ENCODE measurements at regions not wholly inside any gene's neighbourhood (a gene's known extent, or its start where the extent isn't known, plus 50 kb on each side); places are given as distances from the start of the nearest gene placed in this dataset.

GRCh38 chr5:5711592-5711991 lies 289.1 kb downstream of the ICE1 start:
- Histone ChIP-seq H3K27me3 (ENCODE audit: control insufficient read depth in 3 of 3, insufficient read depth in 3 of 3, low read length in 3 of 3) (peaks cover 0 to 2% (median 0%) of the 10 kb centered on the region in 3 donors), H3K27ac (ENCODE audit: low read depth, low read length) (no peak overlapping the region), H3K4me1 (ENCODE audit: control insufficient read depth in 3 of 3, insufficient read depth in 3 of 3, low read length in 3 of 3) (peaks cover 0 to 5% (median 0%) of the 10 kb centered on the region in 3 donors), H3K9ac (ENCODE audit: low read depth in 1 of 3, low read length in 3 of 3) (no peak overlapping the region), H3K9me3 (ENCODE audit: control insufficient read depth in 3 of 3, low read length in 3 of 3) (no peaks in the 10 kb centered on the region), H3K4me3 (ENCODE audit: low read length in 3 of 3) (no peak overlapping the region), H3K36me3 (ENCODE audit: control insufficient read depth in 3 of 3, insufficient read depth in 3 of 3, low read length in 3 of 3) (no peaks in the 10 kb centered on the region)

DNA sequence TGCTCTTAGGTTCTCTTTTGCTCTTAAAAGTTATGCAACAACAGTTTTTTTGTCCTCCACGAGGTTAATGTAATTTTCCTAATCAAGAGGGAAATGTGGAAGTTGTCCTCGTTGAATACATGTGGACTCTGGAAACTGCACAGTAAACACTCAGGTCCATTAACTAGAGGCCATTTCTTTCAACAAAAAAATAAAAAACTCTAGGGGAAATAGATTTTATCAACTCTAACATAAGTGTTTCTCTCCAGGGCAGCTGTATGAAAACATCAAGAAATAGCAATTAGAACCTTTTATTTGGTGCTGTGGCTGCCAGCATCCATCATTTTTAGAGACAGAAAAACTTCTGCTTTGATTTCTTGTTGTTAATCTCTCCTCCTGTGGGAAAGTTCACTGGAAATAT lies 288.6 kb downstream of the ICE1 start:
- H3K27ac ChIP-seq (ENCODE audit: low read depth, low read length), result no peak overlapping the region
- peaks cover 0 to 5% (median 0%) of the 10 kb centered on the region in 3 donors for H3K4me1 ChIP-seq (ENCODE audit: control insufficient read depth in 3 of 3, insufficient read depth in 3 of 3, low read length in 3 of 3)

GRCh38 chr5:5710471-5710870 lies 288.0 kb downstream of the ICE1 start:
- H3K4me3 ChIP-seq (ENCODE audit: low read length in 3 of 3), result peak overlapping the region in 1 of 3 donors; percentile 4
- peaks cover 0 to 2% (median 0%) of the 10 kb centered on the region in 3 donors for H3K27me3 ChIP-seq (ENCODE audit: control insufficient read depth in 3 of 3, insufficient read depth in 3 of 3, low read length in 3 of 3)
- no peaks in the 10 kb centered on the region for H3K9me3 ChIP-seq (ENCODE audit: control insufficient read depth in 3 of 3, low read length in 3 of 3)
- no peaks in the 10 kb centered on the region for H3K36me3 ChIP-seq (ENCODE audit: control insufficient read depth in 3 of 3, insufficient read depth in 3 of 3, low read length in 3 of 3)
- peak overlapping the region in 1 of 3 donors; percentile 34 for H3K9ac ChIP-seq (ENCODE audit: low read depth in 1 of 3, low read length in 3 of 3)
- peaks cover 0 to 5% (median 0%) of the 10 kb centered on the region in 3 donors for H3K4me1 ChIP-seq (ENCODE audit: control insufficient read depth in 3 of 3, insufficient read depth in 3 of 3, low read length in 3 of 3)
- no peak overlapping the region for H3K27ac ChIP-seq (ENCODE audit: low read depth, low read length)

More for the DNA sequence above, 288.6 kb downstream of the ICE1 start:
- H3K9me3 ChIP-seq (ENCODE audit: control insufficient read depth in 3 of 3, low read length in 3 of 3), result no peaks in the 10 kb centered on the region
- H3K36me3 ChIP-seq (ENCODE audit: control insufficient read depth in 3 of 3, insufficient read depth in 3 of 3, low read length in 3 of 3), result no peaks in the 10 kb centered on the region
- no peak overlapping the region for H3K9ac ChIP-seq (ENCODE audit: low read depth in 1 of 3, low read length in 3 of 3)
- H3K27me3 ChIP-seq (ENCODE audit: control insufficient read depth in 3 of 3, insufficient read depth in 3 of 3, low read length in 3 of 3), result peaks cover 0 to 2% (median 0%) of the 10 kb centered on the region in 3 donors
- H3K4me3 ChIP-seq (ENCODE audit: low read length in 3 of 3), result no peak overlapping the region

DNA sequence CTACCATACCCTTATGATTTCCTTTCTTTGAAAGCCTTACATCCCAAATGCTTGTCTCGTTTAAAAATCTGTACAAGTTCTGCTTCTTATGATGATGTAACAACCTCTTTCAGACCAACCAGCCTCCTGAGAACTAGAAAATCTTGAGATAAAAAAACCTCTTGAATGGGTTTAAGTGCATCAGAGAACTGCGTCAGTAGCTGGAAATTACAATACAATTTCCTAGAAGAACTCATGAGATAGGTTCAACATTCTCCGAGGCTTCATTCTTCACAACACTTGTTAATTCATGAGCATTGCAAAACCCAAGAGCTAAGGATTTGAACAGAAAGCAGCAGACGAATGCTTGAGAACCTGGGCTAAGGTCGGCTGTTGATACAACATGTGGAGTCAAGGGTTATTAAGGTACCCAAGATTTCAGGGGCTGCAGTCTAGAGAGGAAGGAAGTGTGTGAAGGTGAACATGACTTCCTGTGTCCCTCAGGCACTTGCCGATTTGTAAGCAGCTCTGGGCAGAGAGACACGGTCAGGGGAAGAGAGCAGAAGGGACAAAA lies 286.0 kb downstream of the ICE1 start:
- Histone ChIP-seq H3K9me3 (ENCODE audit: control insufficient read depth in 3 of 3, low read length in 3 of 3) (no peaks in the 10 kb centered on the region), H3K4me3 (ENCODE audit: low read length in 3 of 3) (no peak overlapping the region), H3K27ac (ENCODE audit: low read depth, low read length) (no peak overlapping the region), H3K9ac (ENCODE audit: low read depth in 1 of 3, low read length in 3 of 3) (no peak overlapping the region), H3K4me1 (ENCODE audit: control insufficient read depth in 3 of 3, insufficient read depth in 3 of 3, low read length in 3 of 3) (peaks cover 0 to 5% (median 0%) of the 10 kb centered on the region in 3 donors), H3K27me3 (ENCODE audit: control insufficient read depth in 3 of 3, insufficient read depth in 3 of 3, low read length in 3 of 3) (peaks cover 0 to 2% (median 0%) of the 10 kb centered on the region in 3 donors), H3K36me3 (ENCODE audit: control insufficient read depth in 3 of 3, insufficient read depth in 3 of 3, low read length in 3 of 3) (no peaks in the 10 kb centered on the region)

DNA sequence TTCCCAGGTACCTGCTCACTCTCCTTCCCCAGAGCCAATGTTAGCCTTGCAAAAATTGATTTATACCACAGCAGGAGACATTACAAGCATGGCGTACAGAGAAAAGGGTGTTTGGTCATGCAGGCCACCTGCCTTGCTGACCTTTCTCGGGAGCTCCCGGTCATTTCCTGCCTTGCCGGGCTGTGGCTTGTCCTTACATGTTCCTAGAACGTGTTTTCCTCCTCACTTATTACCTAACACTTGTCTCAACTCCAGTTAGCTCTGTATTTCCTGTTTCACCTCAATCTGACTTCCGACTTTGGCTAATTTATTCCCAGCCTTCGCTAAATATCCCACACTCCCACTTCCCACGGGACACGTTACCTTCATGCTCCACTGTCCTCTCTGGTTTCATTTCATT lies 282.5 kb downstream of the ICE1 start:
- Histone ChIP-seq H3K27me3 (ENCODE audit: control insufficient read depth in 3 of 3, insufficient read depth in 3 of 3, low read length in 3 of 3) (no peaks in the 10 kb centered on the region), H3K27ac (ENCODE audit: low read depth, low read length) (no peak overlapping the region), H3K4me3 (ENCODE audit: low read length in 3 of 3) (no peak overlapping the region), H3K36me3 (ENCODE audit: control insufficient read depth in 3 of 3, insufficient read depth in 3 of 3, low read length in 3 of 3) (no peaks in the 10 kb centered on the region), H3K4me1 (ENCODE audit: control insufficient read depth in 3 of 3, insufficient read depth in 3 of 3, low read length in 3 of 3) (no peaks in the 10 kb centered on the region), H3K9me3 (ENCODE audit: control insufficient read depth in 3 of 3, low read length in 3 of 3) (no peaks in the 10 kb centered on the region), H3K9ac (ENCODE audit: low read depth in 1 of 3, low read length in 3 of 3) (no peak overlapping the region)

- H3K4me3 ChIP-seq (ENCODE audit: low read length in 3 of 3), result no peak overlapping the region
- H3K9ac ChIP-seq (ENCODE audit: low read depth in 1 of 3, low read length in 3 of 3), result no peak overlapping the region
- no peaks in the 10 kb centered on the region for H3K9me3 ChIP-seq (ENCODE audit: control insufficient read depth in 3 of 3, low read length in 3 of 3)
- peaks cover 0 to 2% (median 0%) of the 10 kb centered on the region in 3 donors for H3K36me3 ChIP-seq (ENCODE audit: control insufficient read depth in 3 of 3, insufficient read depth in 3 of 3, low read length in 3 of 3)
- no peaks in the 10 kb centered on the region for H3K27me3 ChIP-seq (ENCODE audit: control insufficient read depth in 3 of 3, insufficient read depth in 3 of 3, low read length in 3 of 3)
- no peaks in the 10 kb centered on the region for H3K4me1 ChIP-seq (ENCODE audit: control insufficient read depth in 3 of 3, insufficient read depth in 3 of 3, low read length in 3 of 3)
- H3K27ac ChIP-seq (ENCODE audit: low read depth, low read length), result no peak overlapping the region
Observed at GRCh38 chr5:5704352-5704751, 281.9 kb downstream of the ICE1 start.

GRCh38 chr5:5702934-5703333 lies 280.5 kb downstream of the ICE1 start:
- no peak overlapping the region for H3K4me3 ChIP-seq (ENCODE audit: low read length in 3 of 3)

GRCh38 chr5:5700549-5700948 lies 278.1 kb downstream of the ICE1 start:
- Histone ChIP-seq H3K27me3 (ENCODE audit: control insufficient read depth in 3 of 3, insufficient read depth in 3 of 3, low read length in 3 of 3) (no peaks in the 10 kb centered on the region), H3K36me3 (ENCODE audit: control insufficient read depth in 3 of 3, insufficient read depth in 3 of 3, low read length in 3 of 3) (peaks cover 0 to 2% (median 0%) of the 10 kb centered on the region in 3 donors), H3K9ac (ENCODE audit: low read depth in 1 of 3, low read length in 3 of 3) (no peak overlapping the region), H3K4me3 (ENCODE audit: low read length in 3 of 3) (no peak overlapping the region), H3K4me1 (ENCODE audit: control insufficient read depth in 3 of 3, insufficient read depth in 3 of 3, low read length in 3 of 3) (no peaks in the 10 kb centered on the region), H3K9me3 (ENCODE audit: control insufficient read depth in 3 of 3, low read length in 3 of 3) (peaks cover 0 to 5% (median 2%) of the 10 kb centered on the region in 3 donors), H3K27ac (ENCODE audit: low read depth, low read length) (no peak overlapping the region)

More at GRCh38 chr5:5702934-5703333, 280.5 kb downstream of the ICE1 start:
- H3K4me1 ChIP-seq (ENCODE audit: control insufficient read depth in 3 of 3, insufficient read depth in 3 of 3, low read length in 3 of 3), result no peaks in the 10 kb centered on the region
- no peaks in the 10 kb centered on the region for H3K27me3 ChIP-seq (ENCODE audit: control insufficient read depth in 3 of 3, insufficient read depth in 3 of 3, low read length in 3 of 3)
- H3K27ac ChIP-seq (ENCODE audit: low read depth, low read length), result no peak overlapping the region
- no peaks in the 10 kb centered on the region for H3K9me3 ChIP-seq (ENCODE audit: control insufficient read depth in 3 of 3, low read length in 3 of 3)
- peaks cover 0 to 2% (median 0%) of the 10 kb centered on the region in 3 donors for H3K36me3 ChIP-seq (ENCODE audit: control insufficient read depth in 3 of 3, insufficient read depth in 3 of 3, low read length in 3 of 3)
- no peak overlapping the region for H3K9ac ChIP-seq (ENCODE audit: low read depth in 1 of 3, low read length in 3 of 3)

DNA sequence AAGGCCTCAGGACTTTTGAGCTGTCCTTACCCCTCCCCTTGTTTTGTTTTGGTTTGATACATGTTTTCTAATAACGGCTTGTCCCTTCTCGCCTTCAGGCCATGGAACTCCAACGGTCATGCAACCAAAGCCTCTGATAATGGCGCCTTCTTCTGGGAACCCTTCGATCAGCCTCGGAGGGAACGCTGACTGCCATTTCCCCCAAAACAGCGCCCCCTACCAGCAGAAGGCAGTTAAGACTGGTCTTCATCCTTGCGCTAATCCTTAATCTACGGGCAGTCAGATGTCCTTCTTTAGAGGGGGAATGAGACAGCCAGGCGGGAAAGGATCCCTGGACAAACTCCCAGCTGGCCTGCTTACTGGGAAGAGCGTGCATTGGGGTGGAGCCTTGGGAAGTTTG lies 276.6 kb downstream of the ICE1 start:
- Histone ChIP-seq H3K4me3 (ENCODE audit: low read length in 3 of 3) (no peak overlapping the region), H3K9me3 (ENCODE audit: control insufficient read depth in 3 of 3, low read length in 3 of 3) (peaks cover 0 to 5% (median 2%) of the 10 kb centered on the region in 3 donors), H3K36me3 (ENCODE audit: control insufficient read depth in 3 of 3, insufficient read depth in 3 of 3, low read length in 3 of 3) (peaks cover 0 to 2% (median 0%) of the 10 kb centered on the region in 3 donors), H3K27me3 (ENCODE audit: control insufficient read depth in 3 of 3, insufficient read depth in 3 of 3, low read length in 3 of 3) (no peaks in the 10 kb centered on the region), H3K4me1 (ENCODE audit: control insufficient read depth in 3 of 3, insufficient read depth in 3 of 3, low read length in 3 of 3) (no peaks in the 10 kb centered on the region), H3K27ac (ENCODE audit: low read depth, low read length) (no peak overlapping the region), H3K9ac (ENCODE audit: low read depth in 1 of 3, low read length in 3 of 3) (no peak overlapping the region)

DNA sequence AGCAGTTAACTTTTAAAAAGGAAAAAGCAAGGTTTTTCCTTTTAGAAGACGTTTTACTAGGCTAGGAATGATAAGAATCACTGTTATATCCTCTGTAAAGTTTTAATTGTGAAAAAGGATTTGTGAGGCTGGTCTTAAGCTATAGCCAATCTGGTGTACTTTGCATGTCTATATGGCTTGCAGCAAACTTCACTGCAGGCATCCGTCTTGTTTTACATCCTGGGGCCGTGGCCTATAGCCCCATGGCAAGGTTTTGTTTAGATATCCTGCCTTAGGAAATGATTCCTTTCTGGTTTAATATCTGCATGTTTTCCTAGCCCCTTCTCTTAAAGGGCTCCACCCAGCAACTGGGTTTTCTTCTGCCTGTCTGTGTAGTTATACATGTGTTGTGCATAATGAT lies 272.8 kb downstream of the ICE1 start:
- Histone ChIP-seq H3K9me3 (ENCODE audit: control insufficient read depth in 3 of 3, low read length in 3 of 3) (peaks cover 0 to 5% (median 2%) of the 10 kb centered on the region in 3 donors), H3K4me3 (ENCODE audit: low read length in 3 of 3) (no peak overlapping the region), H3K9ac (ENCODE audit: low read depth in 1 of 3, low read length in 3 of 3) (no peak overlapping the region), H3K27ac (ENCODE audit: low read depth, low read length) (no peak overlapping the region), H3K36me3 (ENCODE audit: control insufficient read depth in 3 of 3, insufficient read depth in 3 of 3, low read length in 3 of 3) (peaks cover 0 to 2% (median 0%) of the 10 kb centered on the region in 3 donors), H3K27me3 (ENCODE audit: control insufficient read depth in 3 of 3, insufficient read depth in 3 of 3, low read length in 3 of 3) (no peaks in the 10 kb centered on the region), H3K4me1 (ENCODE audit: control insufficient read depth in 3 of 3, insufficient read depth in 3 of 3, low read length in 3 of 3) (peaks cover 0 to 3% (median 0%) of the 10 kb centered on the region in 3 donors)

All from skeletal muscle tissue (tissue), 3 donors.